KMS-11 (cell line): ENCODE measurements at regions not wholly inside any gene's neighbourhood (a gene's known extent, or its start where the extent isn't known, plus 50 kb on each side); places are given as distances from the start of the nearest gene placed in this dataset.

ENCODE experiments used
- H2AFZ ChIP-seq: fragments of 200-600 bp; sonication (generic); 2 replicates; pipeline ENCODE4 v1.6.1; 2016; ENCODE audit warnings: antibody characterized with exemption, mixed run types, low read depth
- H3K27ac ChIP-seq: fragments of 200-600 bp; sonication (generic); 2 replicates; pipeline ENCODE4 v1.6.1; 2016; ENCODE audit warnings: mild to moderate bottlenecking, mixed run types
- H3K27me3 ChIP-seq: fragments of 200-600 bp; sonication (generic); 2 replicates; pipeline ENCODE4 v1.6.1; 2017; ENCODE audit warnings: mild to moderate bottlenecking, low read depth, mixed run types, moderate library complexity; ENCODE audit not compliant: insufficient read depth
- H3K36me3 ChIP-seq: fragments of 200-600 bp; sonication (generic); 2 replicates; pipeline ENCODE4 v1.6.1; 2017; ENCODE audit warnings: mild to moderate bottlenecking, mixed run types; ENCODE audit not compliant: insufficient read depth
- H3K4me1 ChIP-seq: fragments of 200-600 bp; sonication (generic); 2 replicates; pipeline ENCODE4 v1.6.1; 2016; ENCODE audit warnings: mild to moderate bottlenecking, low read depth, mixed run types; ENCODE audit not compliant: poor library complexity, severe bottlenecking
- H3K4me2 ChIP-seq: fragments of 200-600 bp; sonication (generic); 2 replicates; pipeline ENCODE4 v1.7.0; 2016; ENCODE audit warnings: mild to moderate bottlenecking, mixed run types
- H3K4me3 ChIP-seq: fragments of 200-600 bp; sonication (generic); IDR thresholded peaks from 2 replicates; pipeline ENCODE4 v1.6.1; 2017; ENCODE audit warnings: low read depth, low read length, mixed read lengths; ENCODE audit not compliant: insufficient read depth
- H3K79me2 ChIP-seq: fragments of 200-600 bp; sonication (generic); 2 replicates; pipeline ENCODE4 v1.6.1; 2016; ENCODE audit warnings: low read depth, mixed run types; ENCODE audit not compliant: insufficient read depth
- H3K9ac ChIP-seq: fragments of 200-600 bp; sonication (generic); 2 replicates; pipeline ENCODE4 v1.6.1; 2016; ENCODE audit warnings: mild to moderate bottlenecking, mixed run types
- H4K20me1 ChIP-seq: fragments of 200-600 bp; sonication (generic); 2 replicates; pipeline ENCODE4 v1.6.1; 2016; ENCODE audit warnings: mild to moderate bottlenecking, mixed run types; ENCODE audit not compliant: insufficient read depth
- CTCF ChIP-seq: fragments of 200-600 bp; sonication (generic); conservative IDR thresholded peaks from 2 replicates; pipeline ENCODE4 v1.6.1; 2017; ENCODE audit warnings: low read depth, mild to moderate bottlenecking, antibody characterized with exemption, low read length, moderate library complexity, mixed read lengths

GRCh38 chr4:22246847-22247246, 269.0 kb downstream of the ADGRA3 start:
- Histone ChIP-seq H2AFZ (no peak overlapping the region), H3K27me3 (no peaks in the 10 kb centered on the region), H4K20me1 (no peaks in the 10 kb centered on the region), H3K4me1 (no peaks in the 10 kb centered on the region), H3K27ac (no peak overlapping the region), H3K9ac (no peak overlapping the region), H3K79me2 (no peaks in the 10 kb centered on the region), H3K4me3 (no peak overlapping the region), H3K4me2 (no peak overlapping the region), H3K36me3 (no peaks in the 10 kb centered on the region)
- no peak for TF ChIP-seq CTCF

GRCh38 chr4:22245294-22245693, 270.6 kb downstream of the ADGRA3 start:
- no peaks in the 10 kb centered on the region for H4K20me1 ChIP-seq
- H2AFZ ChIP-seq: no peak overlapping the region
- no peaks in the 10 kb centered on the region for H3K4me1 ChIP-seq
- H3K4me3 ChIP-seq: no peak overlapping the region
- H3K79me2 ChIP-seq: no peaks in the 10 kb centered on the region
- no peaks in the 10 kb centered on the region for H3K27me3 ChIP-seq
- H3K27ac ChIP-seq: no peak overlapping the region
- no peak overlapping the region for H3K4me2 ChIP-seq
- TF ChIP-seq CTCF: no peak
- no peaks in the 10 kb centered on the region for H3K36me3 ChIP-seq
- H3K9ac ChIP-seq: no peak overlapping the region

GRCh38 chr4:22241415-22241814, 274.5 kb downstream of the ADGRA3 start:
- Histone ChIP-seq H3K4me1 (no peaks in the 10 kb centered on the region), H3K4me2 (no peak overlapping the region), H3K27me3 (no peaks in the 10 kb centered on the region), H3K4me3 (no peak overlapping the region), H2AFZ (no peak overlapping the region), H3K36me3 (no peaks in the 10 kb centered on the region), H3K79me2 (no peaks in the 10 kb centered on the region), H4K20me1 (no peaks in the 10 kb centered on the region), H3K27ac (no peak overlapping the region), H3K9ac (no peak overlapping the region)
- TF ChIP-seq CTCF: no peak

- no peaks in the 10 kb centered on the region for H3K79me2 ChIP-seq
- no peak overlapping the region for H3K4me3 ChIP-seq
- no peaks in the 10 kb centered on the region for H3K27me3 ChIP-seq
- H3K27ac ChIP-seq: no peak overlapping the region
- H3K36me3 ChIP-seq: no peaks in the 10 kb centered on the region
- H2AFZ ChIP-seq: no peak overlapping the region
- H4K20me1 ChIP-seq: no peaks in the 10 kb centered on the region
- H3K4me1 ChIP-seq: no peaks in the 10 kb centered on the region
- no peak overlapping the region for H3K9ac ChIP-seq
- no peak overlapping the region for H3K4me2 ChIP-seq
- TF ChIP-seq CTCF: no peak
These were observed 275.1 kb downstream of the ADGRA3 start for GRCh38 chr4:22240814-22241213.

GRCh38 chr4:22238742-22239141, 277.1 kb downstream of the ADGRA3 start:
- H3K4me1 ChIP-seq: no peaks in the 10 kb centered on the region
- H3K27ac ChIP-seq: no peak overlapping the region
- H3K27me3 ChIP-seq: no peaks in the 10 kb centered on the region
- H3K36me3 ChIP-seq: no peaks in the 10 kb centered on the region
- no peaks in the 10 kb centered on the region for H4K20me1 ChIP-seq
- no peaks in the 10 kb centered on the region for H3K79me2 ChIP-seq
- H3K9ac ChIP-seq: no peak overlapping the region
- H3K4me3 ChIP-seq: no peak overlapping the region
- H3K4me2 ChIP-seq: no peak overlapping the region
- no peak for TF ChIP-seq CTCF
- no peak overlapping the region for H2AFZ ChIP-seq
